GM12874 (cell line): ENCODE measurements at regions not wholly inside any gene's neighbourhood (a gene's known extent, or its start where the extent isn't known, plus 50 kb on each side); places are given as distances from the start of the nearest gene placed in this dataset.

Source experiments
- TF ChIP-seq, protein P1 (sequence below): IDR thresholded peaks from 2 replicates; pipeline ENCODE4 v1.5.1; 2011; ENCODE audit warnings: low read depth, mild to moderate bottlenecking, control low read depth, low read length, moderate library complexity; ENCODE audit not compliant: insufficient read depth

DNA sequence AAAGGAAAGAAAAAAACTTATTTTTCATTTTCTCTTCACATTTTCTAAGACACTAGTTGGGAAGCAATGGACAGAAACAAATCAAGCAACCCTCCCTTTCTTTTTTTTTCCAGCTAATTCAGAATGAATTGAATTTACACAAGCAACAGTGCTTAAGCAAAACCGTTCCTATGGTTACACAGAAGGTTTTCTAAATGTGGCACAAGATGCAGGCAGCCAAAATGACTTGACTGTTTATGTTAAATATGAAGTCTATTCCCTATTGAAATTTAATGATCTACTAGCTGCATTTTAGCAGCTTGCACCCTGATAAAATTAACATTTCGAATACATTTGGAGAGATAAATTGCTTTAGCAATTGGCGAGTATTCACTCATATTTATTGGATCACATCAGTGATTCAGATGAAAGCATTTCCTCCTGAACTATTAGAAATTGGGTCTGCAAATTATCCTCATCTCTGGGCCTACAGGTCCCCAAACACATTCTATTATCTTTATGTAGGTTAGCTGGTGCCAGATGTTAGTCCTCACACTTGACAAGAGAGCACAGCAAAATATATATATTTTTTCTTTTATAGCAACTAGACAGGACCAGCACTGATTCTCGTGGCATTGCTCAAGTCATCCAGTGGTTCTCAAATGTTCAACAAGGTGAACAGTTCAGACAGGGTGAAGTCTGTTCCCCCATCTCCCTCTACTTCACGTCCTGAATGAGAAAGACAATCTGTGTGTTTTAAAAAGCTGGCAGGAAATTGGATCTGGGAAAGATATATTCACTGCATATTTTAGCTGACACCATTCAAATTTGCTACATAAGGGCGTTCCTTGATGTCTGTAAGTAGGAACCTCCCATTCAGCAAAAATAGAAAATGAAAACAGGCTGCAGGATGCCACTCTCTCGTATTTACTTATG is 463.6 kb upstream of the KCNMB2 start:
- TF ChIP-seq, protein P1, sequence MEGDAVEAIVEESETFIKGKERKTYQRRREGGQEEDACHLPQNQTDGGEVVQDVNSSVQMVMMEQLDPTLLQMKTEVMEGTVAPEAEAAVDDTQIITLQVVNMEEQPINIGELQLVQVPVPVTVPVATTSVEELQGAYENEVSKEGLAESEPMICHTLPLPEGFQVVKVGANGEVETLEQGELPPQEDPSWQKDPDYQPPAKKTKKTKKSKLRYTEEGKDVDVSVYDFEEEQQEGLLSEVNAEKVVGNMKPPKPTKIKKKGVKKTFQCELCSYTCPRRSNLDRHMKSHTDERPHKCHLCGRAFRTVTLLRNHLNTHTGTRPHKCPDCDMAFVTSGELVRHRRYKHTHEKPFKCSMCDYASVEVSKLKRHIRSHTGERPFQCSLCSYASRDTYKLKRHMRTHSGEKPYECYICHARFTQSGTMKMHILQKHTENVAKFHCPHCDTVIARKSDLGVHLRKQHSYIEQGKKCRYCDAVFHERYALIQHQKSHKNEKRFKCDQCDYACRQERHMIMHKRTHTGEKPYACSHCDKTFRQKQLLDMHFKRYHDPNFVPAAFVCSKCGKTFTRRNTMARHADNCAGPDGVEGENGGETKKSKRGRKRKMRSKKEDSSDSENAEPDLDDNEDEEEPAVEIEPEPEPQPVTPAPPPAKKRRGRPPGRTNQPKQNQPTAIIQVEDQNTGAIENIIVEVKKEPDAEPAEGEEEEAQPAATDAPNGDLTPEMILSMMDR, result no peak

DNA sequence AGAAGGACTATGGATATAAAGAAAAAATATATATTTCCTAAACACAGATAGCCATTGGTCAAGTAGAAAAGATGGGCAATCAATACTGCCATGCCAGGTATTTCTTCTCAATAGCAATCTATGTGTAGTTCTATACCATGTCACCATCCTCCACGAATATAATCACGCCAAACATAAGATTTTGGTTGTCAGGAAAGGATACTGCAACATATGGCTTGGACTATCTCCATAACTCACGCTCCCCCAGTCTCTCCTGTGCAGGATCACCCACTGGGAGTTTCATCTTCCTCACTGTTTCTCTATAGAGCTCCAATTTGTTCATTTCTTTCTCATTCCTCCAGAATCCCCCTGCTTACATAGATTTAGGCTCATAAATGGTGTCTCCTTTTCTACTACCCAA is 462.9 kb upstream of the KCNMB2 start:
- TF ChIP-seq, protein P1, result no peak

DNA sequence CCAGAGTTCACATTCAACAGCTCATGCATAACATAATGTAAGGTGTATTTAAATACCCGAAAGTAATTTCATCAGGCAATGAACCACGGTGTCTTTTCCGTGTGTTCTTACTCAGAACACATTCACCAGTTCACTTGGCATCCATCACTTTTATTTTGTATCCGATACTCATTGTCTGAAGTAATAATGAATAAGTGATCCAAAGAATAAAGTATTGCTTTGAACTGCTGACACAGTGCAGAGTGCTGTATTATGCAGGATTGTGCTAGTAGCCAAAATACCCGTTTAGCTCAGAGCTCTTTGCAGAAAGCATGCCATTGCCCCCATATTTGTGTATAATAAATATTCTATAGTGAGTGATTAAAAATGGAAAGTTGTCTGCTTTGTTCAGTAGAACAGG is 460.9 kb upstream of the KCNMB2 start:
- TF ChIP-seq, protein P1, result no peak

DNA sequence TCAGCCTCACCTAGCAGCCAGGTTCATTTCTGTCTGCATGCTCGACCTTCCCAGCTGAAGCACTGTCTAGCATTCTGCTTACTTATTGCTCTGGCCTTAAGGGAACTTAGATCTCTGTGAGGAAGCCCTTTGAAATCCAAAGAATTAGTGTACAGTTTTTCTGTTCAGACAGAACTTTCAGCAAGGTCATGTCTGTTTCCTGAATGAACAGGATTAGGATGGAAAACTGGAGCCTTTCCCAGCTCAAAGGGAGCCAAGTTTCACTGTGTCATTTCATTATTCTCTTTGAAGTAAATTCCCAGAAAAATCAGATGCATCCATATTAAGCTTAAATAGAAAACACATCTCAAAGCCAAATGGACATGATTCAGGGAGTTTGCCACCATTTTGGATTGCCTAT is 457.3 kb upstream of the KCNMB2 start:
- TF ChIP-seq, protein P1, result no peak

DNA sequence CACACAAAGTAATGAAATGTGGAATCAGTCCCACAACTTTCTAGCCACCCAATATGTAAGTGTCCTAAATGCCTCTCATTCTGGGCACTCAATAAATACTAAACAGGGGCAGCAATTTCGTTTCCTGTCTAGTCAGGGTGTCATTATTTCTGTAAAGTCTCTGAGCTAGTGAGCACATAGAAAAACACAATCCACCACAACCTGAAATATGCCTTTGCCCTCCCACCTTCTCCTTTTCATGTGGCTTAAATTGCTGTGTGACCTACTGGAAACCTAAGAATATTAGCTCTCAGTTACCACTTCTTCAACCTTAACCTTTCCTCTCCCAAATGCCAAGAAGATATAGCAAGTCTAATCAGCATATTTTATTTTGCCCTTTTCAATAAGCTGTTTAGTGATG is 456.3 kb upstream of the KCNMB2 start:
- TF ChIP-seq, protein P1, result no peak

DNA sequence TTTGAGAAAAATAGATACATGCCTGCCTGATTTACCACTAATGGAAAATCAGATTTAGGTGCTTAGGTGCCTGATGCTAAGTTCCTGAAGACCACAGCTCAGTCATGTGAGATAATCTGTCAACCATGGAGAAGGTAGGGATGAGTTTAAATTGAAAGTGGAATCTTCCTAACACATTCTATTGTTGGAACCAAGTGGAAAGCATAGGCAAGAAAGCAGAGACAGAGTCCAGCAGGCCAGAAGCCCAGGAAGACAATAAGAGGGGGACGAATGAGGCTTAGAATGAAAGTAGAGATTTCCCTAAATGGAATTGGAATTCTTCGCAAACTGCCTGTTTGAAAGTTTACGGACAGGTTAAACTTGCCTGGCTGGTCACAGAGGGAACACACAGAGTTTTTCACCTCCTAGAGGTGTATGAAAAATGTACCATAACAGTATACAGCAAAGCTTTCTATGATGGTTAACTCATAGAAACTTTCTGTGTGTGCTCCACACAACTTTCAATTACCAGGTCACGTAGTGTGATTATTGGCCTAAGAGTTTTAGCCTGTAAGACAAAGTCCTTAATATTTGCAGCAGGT is 453.8 kb upstream of the KCNMB2 start:
- TF ChIP-seq, protein P1, result no peak

DNA sequence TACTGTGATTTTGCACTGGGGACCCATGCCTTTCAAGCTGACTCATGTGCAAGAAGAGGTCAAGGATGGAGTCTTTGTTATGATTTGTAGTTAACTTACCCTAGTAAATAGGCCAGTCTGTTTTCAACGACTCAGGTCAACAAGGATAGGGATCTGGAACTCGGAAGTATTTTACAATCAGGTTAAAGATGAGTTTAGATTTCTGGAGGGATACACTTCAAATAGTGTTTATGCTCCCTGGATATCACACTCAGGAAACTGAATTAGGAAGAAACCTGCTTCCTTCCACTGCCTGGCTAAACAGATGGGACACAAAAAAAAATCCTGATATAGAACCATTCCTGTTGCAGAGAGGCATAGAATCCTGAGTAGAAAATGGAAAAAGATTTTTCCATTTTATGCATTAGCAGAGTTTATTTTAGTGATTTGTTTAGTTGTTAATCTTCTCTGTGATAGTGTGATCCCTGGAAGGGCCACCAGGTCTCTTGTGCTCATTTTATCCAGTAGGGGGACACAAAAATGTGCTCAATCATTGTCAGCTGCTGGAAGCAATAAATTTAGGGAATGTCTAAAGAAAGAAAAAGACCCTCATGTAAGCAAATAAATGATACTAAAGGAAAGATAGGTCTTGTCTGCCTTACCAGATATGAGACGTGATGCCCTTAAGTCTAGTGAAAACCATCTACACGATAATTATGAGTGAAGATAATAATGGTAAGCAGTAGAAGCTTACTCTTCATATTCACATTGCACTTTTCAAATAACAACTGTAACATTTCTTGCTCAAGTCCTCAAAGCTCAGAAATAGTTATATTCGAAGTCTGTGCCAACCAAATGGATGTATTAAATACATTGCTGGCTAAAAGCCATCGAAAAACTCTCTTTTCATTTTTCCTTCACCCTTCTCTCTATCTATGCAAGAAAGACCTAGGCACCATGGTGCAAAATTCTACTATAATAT is 452.1 kb upstream of the KCNMB2 start:
- TF ChIP-seq, protein P1, result no peak
